Renal pelvis (tissue), 1 donor: ENCODE measurements at regions not wholly inside any gene's neighbourhood (a gene's known extent, or its start where the extent isn't known, plus 50 kb on each side); places are given as distances from the start of the nearest gene placed in this dataset.
"Not testable (repeated sequence)": the region's sequence is repeated elsewhere in the genome, so short reads cannot be mapped to it uniquely, and the experiment has no call there.

Source experiments
- DNase-seq: peaks from one replicate; pipeline ENCODE4 v3.0.0-alpha.2; 2013

DNA sequence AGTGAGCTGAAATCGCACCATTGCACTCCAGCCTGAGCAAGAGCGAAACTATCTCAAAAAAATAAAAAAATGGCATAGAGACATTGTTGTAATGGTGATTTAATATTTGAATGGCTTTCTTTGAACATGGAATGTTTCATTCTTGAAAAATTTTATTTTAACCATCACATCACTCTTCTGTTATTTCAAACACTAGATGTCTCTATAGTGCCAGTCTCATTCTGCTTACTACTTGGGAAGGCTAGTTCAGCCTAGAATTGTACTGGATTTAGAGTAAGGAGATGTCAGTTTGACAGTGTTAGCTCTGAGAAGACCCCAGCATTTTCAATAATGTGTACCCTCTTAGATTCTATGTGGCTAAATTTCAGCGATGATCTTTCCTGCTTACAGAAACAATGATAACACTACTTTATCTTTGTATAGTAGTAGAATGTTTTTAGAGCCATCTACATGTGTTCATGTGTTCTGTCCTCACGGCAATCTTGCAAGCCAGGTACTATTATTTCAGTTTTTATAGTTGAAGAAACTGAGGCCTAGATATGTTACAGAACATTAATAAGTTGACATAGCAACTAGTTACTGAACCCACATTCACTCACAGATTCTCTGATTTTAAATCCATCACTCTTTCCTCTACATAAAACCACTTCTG lies 142.9 kb upstream of the ZSWIM2 start:
- no peak for DNase-seq

DNA sequence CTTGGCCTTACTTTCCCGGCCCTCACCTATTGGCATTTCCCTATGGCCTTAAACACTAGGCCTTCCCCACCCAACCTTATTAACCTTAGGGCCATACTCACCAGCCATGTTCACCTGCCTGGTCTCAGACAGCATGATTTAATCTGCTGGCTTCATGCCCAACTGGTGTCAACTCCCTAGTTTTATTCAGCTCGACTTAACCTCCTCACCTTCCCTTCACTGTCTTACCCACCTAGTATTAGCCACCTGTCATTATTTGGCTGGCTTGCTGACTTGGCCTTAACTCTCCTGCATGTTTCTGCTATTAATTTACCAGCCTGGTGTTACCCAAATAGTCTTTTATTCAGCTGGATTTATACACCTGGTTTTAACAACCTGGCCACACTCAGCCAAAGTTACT lies 136.0 kb upstream of the ZSWIM2 start:
- DNase-seq: no peak

DNA sequence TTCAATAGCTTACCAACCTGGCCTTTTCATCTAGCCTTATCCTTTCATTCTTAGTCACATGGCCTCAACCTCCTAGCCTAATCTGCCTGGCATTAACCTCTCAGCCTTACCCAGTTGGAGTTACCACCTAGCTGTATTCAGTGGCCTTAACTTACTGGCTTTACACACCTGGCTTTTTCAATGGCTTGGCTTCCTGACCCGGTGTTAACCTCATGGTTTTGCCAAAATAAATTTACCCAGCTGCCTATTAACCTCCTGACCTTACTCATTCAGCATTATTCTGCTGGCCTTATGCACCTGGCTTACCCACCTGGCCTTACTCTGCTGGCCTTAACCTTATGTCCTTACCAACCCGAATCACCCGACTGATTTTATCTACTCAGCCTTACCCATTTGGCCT lies 135.5 kb upstream of the ZSWIM2 start:
- no peak for DNase-seq

DNA sequence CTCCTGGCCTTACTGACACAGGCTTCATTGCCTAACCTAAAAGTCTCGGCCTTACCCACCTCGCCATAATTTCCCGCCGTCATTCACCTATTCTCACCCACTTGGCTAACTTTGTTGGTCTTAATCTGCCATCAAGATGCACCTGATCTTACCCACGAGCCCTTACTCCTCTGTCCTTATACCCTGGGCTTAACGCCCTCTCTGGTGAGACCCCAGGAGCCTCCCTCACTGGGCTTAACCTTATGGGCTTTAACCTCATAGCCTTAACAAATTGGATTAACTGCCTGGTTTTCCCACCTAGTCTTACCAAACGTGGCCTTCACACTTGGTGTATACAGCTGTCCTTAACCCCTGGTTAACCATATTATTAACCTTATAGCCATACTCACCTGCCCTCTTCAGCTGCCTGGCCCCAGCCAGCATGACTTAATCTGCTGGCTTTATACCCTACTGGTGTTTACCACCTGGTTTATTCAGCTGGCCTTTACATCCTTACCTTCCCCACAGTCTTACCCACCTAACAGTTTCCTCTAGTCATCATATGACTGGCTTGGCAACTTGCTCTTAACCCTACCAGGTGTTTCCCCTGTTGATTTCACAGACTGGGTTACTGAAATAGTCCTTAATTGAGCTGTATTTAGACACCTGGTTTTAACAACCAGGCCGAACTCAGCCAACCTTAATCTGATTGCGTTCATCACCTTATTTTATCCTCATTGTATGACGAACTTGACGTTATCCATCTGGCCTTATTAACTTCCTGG lies 132.0 kb upstream of the ZSWIM2 start:
- no peak for DNase-seq

GRCh38 chr2:186980117-186980442 lies 131.1 kb upstream of the ZSWIM2 start:
- DNase-seq: no peak

DNA sequence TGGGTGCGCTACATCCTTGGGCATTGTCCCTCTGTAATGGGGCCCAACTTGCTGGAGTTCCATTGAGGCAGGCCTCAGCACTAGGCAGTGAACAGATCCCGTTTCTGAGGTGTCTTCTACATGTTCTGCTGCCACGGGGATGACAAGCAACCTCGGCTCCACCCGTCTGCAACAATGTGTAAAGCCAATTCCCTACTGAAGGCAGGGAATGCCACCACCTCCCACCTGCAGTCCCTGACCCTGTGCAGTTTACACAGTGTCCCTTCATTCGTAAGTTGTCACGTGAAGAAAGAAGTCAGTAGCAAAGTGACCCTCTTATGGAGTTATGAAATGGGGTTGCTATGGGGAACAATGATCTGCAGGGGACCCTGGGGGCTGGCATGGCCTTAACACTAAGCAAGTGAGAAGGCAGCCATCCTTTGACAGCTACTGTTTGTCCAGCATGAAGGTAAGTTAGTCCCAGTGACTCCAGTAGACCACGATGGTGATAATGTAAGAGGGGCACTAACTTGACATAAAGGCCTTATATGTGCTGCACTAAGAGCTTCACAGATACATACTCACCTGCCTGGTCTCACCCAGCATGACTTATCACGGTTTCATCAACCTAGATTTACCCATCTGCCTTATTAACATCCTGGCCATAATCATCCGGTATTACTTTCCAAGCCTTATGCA lies 130.6 kb upstream of the ZSWIM2 start:
- no peak for DNase-seq

DNA sequence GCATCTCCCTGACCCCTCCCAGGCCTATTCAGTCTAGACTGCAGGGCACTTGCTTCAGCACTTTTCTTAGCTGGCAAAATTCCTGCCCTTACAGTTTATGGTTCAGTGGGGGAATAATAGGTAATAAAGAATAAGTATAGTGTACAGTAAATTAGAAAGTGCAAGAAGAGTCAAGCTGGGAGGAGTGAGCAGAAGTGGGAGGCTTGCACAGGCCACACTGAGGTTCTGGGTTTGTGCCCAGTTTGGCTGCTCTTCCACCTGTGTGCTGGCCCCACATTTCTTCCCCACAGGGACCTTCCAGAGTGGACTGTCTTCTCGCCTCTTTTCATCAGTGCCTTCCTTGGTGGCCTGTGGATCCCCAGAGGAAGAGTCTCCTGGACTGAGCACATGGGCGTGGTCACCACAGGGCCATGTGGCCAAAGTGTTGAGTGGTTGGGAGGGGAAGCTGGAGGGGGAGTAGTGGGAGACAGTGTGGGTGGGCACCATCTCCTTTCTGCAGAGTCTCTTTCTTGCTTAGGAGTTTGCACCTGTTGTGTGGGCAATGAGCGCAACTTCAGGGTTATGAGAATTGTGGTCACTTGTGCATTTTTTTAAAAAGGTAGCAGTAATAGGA lies 128.6 kb upstream of the ZSWIM2 start:
- no peak for DNase-seq

GRCh38 chr2:186976329-186976728 lies 127.4 kb upstream of the ZSWIM2 start:
- no peak for DNase-seq

DNA sequence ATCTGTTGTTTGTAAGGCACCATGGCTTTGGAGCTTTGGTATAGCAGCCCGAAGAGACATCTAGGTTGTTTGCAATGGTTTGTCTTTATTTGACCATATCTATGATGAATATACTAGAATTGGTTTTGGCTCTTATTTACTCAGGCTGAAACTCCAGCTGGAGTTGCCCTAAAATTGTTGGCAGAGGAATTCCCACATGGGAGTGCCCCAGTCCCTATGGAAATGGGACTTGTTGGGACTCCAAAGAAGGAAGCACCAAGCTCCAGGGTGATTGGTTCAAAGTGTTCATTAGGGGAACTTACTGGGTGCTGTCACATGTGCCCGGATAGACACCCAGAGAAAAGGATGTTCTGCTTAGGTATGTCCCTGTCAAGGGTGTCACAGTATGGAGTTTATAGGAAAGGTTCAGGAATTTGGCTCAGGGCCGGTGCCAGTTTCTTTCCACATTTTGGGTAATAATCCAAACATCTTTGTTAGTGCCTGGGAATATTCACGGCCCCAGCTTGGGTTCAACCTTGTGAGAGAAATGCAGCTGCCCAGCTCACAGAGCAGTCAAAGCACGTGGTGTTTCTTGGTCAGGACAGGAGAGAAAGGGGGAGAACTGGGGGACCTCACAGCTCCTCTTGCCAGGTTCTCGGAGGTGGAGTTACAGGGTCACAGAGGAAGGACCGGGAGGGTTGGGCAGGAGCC lies 123.5 kb upstream of the ZSWIM2 start:
- no peak for DNase-seq

GRCh38 chr2:186968277-186968676 lies 119.3 kb upstream of the ZSWIM2 start:
- DNase-seq: no peak

GRCh38 chr2:186966015-186966414 lies 117.0 kb upstream of the ZSWIM2 start:
- DNase-seq: no peak

GRCh38 chr2:186962085-186962747 lies 113.2 kb upstream of the ZSWIM2 start:
- no peak for DNase-seq

GRCh38 chr2:186960241-186960640 lies 111.3 kb upstream of the ZSWIM2 start:
- DNase-seq: not testable (repeated sequence)

DNA sequence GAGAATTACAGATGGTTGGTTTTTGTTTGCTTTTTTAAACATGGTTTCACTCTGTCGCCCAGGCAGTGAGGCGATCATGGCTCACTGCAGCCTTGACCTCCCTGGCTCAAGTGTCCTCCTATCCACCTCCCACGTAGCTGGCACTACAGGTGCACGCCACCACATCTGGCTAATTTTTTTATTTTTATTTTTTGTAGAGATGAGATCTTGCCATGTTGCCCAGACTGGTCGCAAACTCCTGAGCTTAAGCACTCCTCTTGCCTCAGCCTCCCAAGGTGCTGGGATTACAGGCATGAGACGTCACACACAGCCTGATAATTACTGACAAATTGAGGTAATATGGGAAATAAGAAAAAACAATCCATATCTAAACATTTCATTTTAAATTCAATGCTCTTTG lies 110.5 kb upstream of the ZSWIM2 start:
- no peak for DNase-seq

DNA sequence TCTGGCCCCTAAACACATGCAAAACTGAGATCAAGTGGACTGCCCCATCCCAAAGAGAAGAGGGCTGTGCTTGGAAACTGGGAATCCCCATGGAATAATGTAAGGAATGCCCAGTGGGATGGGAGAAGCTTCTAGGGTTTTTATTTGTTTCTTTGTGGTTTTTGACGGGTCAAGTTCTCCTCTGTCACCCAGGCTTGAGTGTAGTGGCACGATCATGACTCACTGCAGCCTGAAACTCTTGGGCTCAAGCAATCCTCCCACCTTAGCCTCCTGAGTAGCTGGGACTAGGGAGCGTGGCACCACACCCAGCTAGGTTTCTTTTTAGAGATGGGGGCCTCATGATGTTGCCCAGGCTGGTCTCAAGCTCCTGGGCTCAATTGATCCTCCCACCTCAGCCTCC lies 101.7 kb upstream of the ZSWIM2 start:
- DNase-seq: no peak

GRCh38 chr2:186949726-186950256 lies 100.8 kb upstream of the ZSWIM2 start:
- DNase-seq: no peak

DNA sequence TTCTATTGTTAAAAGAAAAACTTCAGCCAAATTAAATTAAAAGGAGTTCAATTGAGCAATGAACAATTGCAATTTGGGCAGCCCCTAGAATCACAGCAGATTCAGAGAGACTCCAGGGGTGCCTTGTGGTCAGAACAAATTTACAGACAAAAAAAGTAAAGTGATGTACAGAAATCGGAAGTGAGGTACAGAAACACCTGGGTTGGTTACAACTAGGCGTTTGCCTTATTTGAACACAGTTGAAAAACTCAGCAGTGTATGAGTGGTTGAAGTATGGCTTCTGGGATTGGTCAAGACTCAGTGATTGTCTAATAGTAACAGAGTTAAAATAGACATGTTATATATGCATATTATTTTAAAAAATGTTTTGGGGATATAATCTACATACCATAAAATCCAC lies 98.5 kb upstream of the ZSWIM2 start:
- no peak for DNase-seq

DNA sequence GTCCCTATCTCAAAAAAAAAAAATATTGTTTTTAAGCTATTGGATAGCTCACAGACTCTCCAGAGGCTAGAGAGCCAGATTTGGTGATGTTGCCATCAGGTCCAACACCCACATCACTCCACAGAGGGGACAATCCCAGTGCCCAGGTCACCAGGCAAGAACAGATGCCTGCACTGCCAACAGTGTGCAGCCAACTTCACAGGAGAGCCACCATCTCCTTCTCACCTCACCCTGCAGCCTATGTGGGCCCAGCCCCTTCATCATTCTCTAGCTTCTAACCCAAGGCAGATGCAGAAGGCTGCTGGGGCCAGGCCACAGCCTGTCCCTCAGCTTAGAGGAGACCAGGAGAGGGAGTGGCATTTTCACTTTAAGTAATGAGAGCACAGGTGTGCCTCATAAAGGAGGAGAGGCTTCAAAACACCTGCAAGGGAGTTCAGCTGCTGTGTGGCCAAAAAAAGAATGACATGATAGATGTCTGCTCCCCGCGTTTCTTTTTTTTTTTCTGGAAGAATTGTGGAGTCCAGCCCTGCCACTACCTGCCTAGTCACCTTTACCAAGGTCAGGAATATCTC lies 98.0 kb upstream of the ZSWIM2 start:
- DNase-seq: no peak

DNA sequence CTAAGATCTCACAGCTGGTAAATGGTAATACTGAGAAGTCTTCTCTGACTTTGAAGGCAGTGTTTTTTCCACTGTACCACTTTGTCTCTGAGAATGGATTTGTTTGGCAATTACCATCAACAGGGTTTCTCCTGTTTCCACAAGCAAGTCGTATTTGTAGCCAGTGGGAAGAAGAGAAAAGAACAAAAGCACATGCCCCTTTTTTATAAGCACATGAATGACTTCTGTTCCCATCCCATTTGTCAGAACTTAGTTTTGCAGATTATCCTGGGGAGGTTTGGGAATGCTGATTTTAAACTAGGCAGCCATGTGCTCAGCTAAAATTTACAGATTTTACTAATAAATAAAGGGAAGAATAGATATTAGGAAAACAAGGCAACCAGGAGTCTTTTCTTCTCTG lies 92.9 kb upstream of the ZSWIM2 start:
- DNase-seq: no peak

- DNase-seq: no peak
These were observed 91.5 kb upstream of the ZSWIM2 start for GRCh38 chr2:186940463-186940862.

GRCh38 chr2:186934420-186934819 lies 85.5 kb upstream of the ZSWIM2 start:
- no peak for DNase-seq
